Activated CD4-positive, CD25-positive, alpha-beta regulatory T cell treated with anti-CD3 and anti-CD28 coated beads, Interleukin-2, amount 50 U/mL, for 72 hours (primary cell): ENCODE measurements at regions not wholly inside any gene's neighbourhood (a gene's known extent, or its start where the extent isn't known, plus 50 kb on each side); places are given as distances from the start of the nearest gene placed in this dataset.
"Not testable (repeated sequence)": the region's sequence is repeated elsewhere in the genome, so short reads cannot be mapped to it uniquely, and the experiment has no call there.

Experiments
- DNase-seq: peaks from one replicate; pipeline ENCODE4 v3.0.0; 2021

GRCh38 chr2:14492920-14493503 is 139.5 kb upstream of the LRATD1 start:
- no peak for DNase-seq

GRCh38 chr2:14494759-14495158 is 137.8 kb upstream of the LRATD1 start:
- no peak for DNase-seq

- no peak for DNase-seq
Measured at GRCh38 chr2:14501061-14501460, 131.5 kb upstream of the LRATD1 start.

GRCh38 chr2:14506955-14507354 is 125.6 kb upstream of the LRATD1 start:
- DNase-seq: not testable (repeated sequence)

- DNase-seq: no peak
Measured at GRCh38 chr2:14511541-14511940, 121.0 kb upstream of the LRATD1 start.

GRCh38 chr2:14513903-14514302 is 118.6 kb upstream of the LRATD1 start:
- DNase-seq: no peak

- no peak for DNase-seq
Measured at GRCh38 chr2:14516844-14517243, 115.7 kb upstream of the LRATD1 start.

- no peak for DNase-seq
Measured at GRCh38 chr2:14517731-14518130, 114.8 kb upstream of the LRATD1 start.

GRCh38 chr2:14520385-14520945 is 112.1 kb upstream of the LRATD1 start:
- DNase-seq: no peak

- DNase-seq: no peak
Measured at GRCh38 chr2:14524041-14524802, 108.3 kb upstream of the LRATD1 start.

GRCh38 chr2:14524803-14525080 is 107.8 kb upstream of the LRATD1 start:
- DNase-seq: no peak

- DNase-seq: no peak
Measured at GRCh38 chr2:14530506-14530905, 102.0 kb upstream of the LRATD1 start.

GRCh38 chr2:14533131-14533757 is 99.3 kb upstream of the LRATD1 start:
- no peak for DNase-seq

GRCh38 chr2:14535156-14535555 is 97.4 kb upstream of the LRATD1 start:
- no peak for DNase-seq

- DNase-seq: no peak
Measured at GRCh38 chr2:14536976-14537375, 95.5 kb upstream of the LRATD1 start.

- no peak for DNase-seq
Measured at GRCh38 chr2:14540015-14540414, 92.5 kb upstream of the LRATD1 start.

GRCh38 chr2:14543284-14543683 is 89.2 kb upstream of the LRATD1 start:
- DNase-seq: no peak

- DNase-seq: no peak
Measured at GRCh38 chr2:14544247-14544646, 88.3 kb upstream of the LRATD1 start.

GRCh38 chr2:14547830-14548229 is 84.7 kb upstream of the LRATD1 start:
- DNase-seq: no peak

GRCh38 chr2:14550658-14551057 is 81.9 kb upstream of the LRATD1 start:
- DNase-seq: no peak

GRCh38 chr2:14551069-14551468 is 81.4 kb upstream of the LRATD1 start:
- no peak for DNase-seq

- no peak for DNase-seq
Measured at GRCh38 chr2:14552286-14552685, 80.2 kb upstream of the LRATD1 start.

- no peak for DNase-seq
Measured at GRCh38 chr2:14552818-14553217, 79.7 kb upstream of the LRATD1 start.

- DNase-seq: no peak
Measured at GRCh38 chr2:14554849-14555545, 77.5 kb upstream of the LRATD1 start.
